HUDEP-2 (cell line): ENCODE measurements at regions not wholly inside any gene's neighbourhood (a gene's known extent, or its start where the extent isn't known, plus 50 kb on each side); places are given as distances from the start of the nearest gene placed in this dataset.
A peak's percentile ranks its signal among the peaks of the same experiment; 100 is the strongest.

Source experiments
- DNase-seq, 76 experiments: peaks; one replicate each; lab custom pipeline; 2025; ENCODE audit not compliant: unreplicated experiment in 76 of 76; lab: John Stamatoyannopoulos, UW

GRCh38 chr2:200171731-200172482 is 134.6 kb upstream of the SPATS2L start:
- no peak for DNase-seq

GRCh38 chr2:200172521-200172920 is 134.0 kb upstream of the SPATS2L start:
- no peak for DNase-seq

- no peak for DNase-seq
Measured at GRCh38 chr2:200172944-200173581, 133.4 kb upstream of the SPATS2L start.

GRCh38 chr2:200173691-200174090 is 132.8 kb upstream of the SPATS2L start:
- no peak for DNase-seq

GRCh38 chr2:200174433-200175216 is 131.9 kb upstream of the SPATS2L start:
- no peak for DNase-seq

- DNase-seq = no peak
Measured at GRCh38 chr2:200177971-200178911, 128.3 kb upstream of the SPATS2L start.

GRCh38 chr2:200179151-200179550 is 127.3 kb upstream of the SPATS2L start:
- DNase-seq = no peak

- DNase-seq = no peak
Measured at GRCh38 chr2:200180943-200181342, 125.5 kb upstream of the SPATS2L start.

GRCh38 chr2:200181755-200182154 is 124.7 kb upstream of the SPATS2L start:
- no peak for DNase-seq

- no peak for DNase-seq
Measured at GRCh38 chr2:200184748-200185627, 121.5 kb upstream of the SPATS2L start.

- DNase-seq = no peak
Measured at GRCh38 chr2:200185628-200186000, 120.9 kb upstream of the SPATS2L start.

- no peak for DNase-seq
Measured at GRCh38 chr2:200186002-200186401, 120.5 kb upstream of the SPATS2L start.

- DNase-seq = no peak
Measured at GRCh38 chr2:200188876-200189275, 117.6 kb upstream of the SPATS2L start.

- DNase-seq = no peak
Measured at GRCh38 chr2:200189964-200190363, 116.5 kb upstream of the SPATS2L start.

GRCh38 chr2:200193331-200193730 is 113.2 kb upstream of the SPATS2L start:
- no peak for DNase-seq

- no peak for DNase-seq
Measured at GRCh38 chr2:200193791-200194190, 112.7 kb upstream of the SPATS2L start.

- DNase-seq = no peak
Measured at GRCh38 chr2:200194746-200195145, 111.7 kb upstream of the SPATS2L start.

GRCh38 chr2:200199005-200199404 is 107.5 kb upstream of the SPATS2L start:
- DNase-seq = no peak

- DNase-seq = peak in 3 of 76 experiments; percentile 2 to 12 (median 2)
Measured at GRCh38 chr2:200199576-200200263, 106.8 kb upstream of the SPATS2L start.
